HG03575 (cell line): ENCODE measurements at regions not wholly inside any gene's neighbourhood (a gene's known extent, or its start where the extent isn't known, plus 50 kb on each side); places are given as distances from the start of the nearest gene placed in this dataset.

Source experiments
- ATAC-seq: cut with Tn5 transposase; IDR thresholded peaks from one replicate; pipeline ENCODE4 v1.9.1; 2021; ENCODE audit not compliant: unreplicated experiment, insufficient number of reproducible peaks, low FRiP score; ENCODE audit errors: extremely low read depth

DNA sequence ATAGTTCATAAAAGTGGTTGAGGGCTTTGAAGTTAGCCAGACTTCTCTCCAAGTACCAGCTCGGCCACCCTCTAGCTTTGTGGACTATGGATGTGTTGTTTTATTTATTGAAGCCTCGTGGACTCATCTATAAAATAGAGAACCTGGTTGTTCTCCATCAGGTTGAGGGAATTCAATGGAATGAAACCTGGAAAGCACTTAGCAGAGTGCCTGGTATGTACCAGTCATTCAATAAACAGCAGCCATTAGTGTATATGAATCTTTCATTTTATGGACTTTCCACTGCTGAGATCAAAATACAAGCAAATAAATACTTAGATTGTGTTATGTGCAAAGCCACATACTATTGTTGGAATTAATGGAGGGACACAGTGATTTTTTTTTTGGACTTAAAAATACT lies 206.8 kb downstream of the SOX4 start:
- ATAC-seq, result no peak

DNA sequence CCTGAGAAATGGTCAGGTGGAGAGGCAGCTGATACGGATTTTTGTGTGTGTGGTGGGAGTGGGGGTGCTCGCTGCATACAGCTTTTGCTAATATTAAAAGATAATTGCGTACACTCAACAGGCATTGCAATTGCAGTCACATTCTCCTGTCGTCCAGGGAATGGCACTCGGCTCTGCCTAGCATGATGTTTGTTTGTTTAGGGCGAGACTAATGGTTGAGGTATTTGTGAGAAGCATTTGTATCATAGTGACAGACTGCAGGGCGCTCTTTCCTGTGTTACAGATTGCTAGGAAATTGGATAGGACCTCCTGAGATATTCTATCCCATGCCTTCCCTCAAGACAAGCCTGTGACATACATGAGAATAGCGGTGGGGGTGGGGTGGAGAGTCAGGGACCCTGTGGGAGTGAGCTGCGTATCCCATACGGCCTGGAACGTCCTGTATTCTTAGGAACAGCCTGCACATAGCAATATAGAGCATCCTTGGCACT lies 207.4 kb downstream of the SOX4 start:
- no peak for ATAC-seq

DNA sequence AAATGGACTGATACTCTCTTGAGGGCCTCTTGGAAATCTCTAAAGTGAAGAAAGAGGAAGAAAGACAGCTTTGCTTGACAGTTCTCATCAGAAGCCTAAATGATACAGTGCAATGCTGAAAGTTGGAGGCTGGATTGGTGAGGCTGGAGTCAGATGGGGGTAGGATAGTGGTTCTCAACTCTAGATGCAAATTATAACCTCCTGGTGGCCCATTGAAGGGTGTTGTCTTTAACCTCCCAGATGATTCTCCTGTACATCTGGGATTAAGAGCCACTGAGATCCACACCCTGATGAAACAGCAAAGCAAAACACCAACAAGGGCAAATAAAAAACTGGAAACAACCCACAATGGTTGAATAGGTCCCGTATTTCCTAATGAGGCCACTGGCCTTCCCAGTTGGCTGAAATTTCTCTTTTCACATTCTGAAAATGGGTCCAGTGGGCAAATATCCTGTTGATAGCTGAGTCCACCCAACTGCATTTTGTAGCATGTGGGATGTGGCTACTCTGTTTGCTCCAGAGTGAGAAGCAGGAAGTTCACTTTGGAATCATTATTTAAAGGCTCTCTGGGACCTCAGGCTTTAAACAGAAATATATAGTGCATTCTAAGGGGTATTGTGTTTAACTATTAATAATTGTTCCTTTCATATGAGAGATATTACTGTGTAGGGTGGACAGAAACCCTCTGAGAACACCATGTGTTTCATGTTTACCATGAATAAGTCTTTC lies 208.1 kb downstream of the SOX4 start:
- ATAC-seq, result no peak

GRCh38 chr6:21802175-21802822 lies 208.7 kb downstream of the SOX4 start:
- ATAC-seq, result no peak

DNA sequence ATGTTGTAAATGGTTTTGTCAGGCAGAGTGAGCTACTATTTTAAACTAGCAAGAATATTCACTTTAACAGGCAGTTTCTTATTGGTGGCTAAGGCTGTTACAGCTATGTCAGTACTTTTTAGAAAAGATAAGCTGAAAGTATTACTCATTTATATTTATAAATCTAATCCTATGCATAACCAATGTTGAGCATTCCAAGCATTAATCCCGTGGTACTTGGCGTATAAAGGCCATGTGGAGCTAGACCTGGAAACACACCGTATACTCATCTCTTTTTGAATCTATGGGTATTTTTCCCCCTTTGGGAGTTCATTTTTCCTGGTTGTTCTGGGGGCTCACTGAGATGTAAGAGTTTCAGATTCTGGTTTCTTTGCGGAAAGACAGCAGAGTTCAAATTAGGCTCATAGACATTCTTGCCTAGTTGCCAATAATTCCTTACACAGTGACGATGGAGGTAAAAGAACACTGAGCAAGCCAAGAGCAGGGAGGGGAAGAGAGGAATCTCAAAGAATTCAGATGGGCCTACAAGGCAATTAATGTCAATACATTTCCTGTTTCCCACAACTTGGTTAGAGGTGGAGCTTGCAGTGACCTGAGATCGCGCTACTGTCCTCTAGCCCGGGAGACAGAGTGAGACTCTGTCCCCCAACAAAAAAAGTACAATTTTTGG lies 211.5 kb downstream of the SOX4 start:
- no peak for ATAC-seq

DNA sequence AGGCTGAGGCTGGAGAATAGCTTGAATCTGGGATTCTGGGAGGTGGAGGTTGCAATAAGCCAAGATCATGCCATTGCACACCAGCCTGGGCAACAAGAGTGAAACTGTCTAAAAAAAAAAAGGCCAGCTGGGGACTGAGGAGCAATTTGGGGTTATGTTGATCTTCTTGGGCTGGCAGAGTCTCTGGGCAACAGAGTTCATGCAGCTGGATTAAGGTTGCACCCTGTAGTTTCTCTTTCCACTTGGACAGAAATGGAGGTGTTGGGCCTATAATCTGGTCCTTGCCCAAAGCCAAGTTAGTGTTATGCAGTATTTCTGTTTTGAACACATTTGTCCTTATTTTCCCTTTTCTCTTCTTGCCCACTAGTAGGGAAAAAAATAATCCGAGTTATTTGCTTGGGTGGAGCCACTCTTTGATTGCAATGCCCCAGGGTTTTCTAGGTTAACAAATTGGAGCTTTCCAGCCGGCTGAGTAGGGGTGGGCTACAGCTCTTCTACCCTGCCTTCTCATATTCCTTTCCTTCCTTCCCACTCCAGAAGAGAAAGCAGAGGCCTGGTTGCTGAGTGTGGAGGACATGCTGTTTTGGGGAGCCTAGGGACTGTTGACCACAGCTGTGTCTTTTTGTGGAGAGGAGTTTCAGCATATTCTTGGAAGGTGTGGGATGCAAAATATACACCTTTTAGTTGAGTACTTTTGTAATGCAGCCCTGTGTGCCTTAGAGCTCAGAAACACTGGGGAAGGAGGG lies 213.9 kb downstream of the SOX4 start:
- no peak for ATAC-seq

GRCh38 chr6:21808045-21808470 lies 214.5 kb downstream of the SOX4 start:
- no peak for ATAC-seq

DNA sequence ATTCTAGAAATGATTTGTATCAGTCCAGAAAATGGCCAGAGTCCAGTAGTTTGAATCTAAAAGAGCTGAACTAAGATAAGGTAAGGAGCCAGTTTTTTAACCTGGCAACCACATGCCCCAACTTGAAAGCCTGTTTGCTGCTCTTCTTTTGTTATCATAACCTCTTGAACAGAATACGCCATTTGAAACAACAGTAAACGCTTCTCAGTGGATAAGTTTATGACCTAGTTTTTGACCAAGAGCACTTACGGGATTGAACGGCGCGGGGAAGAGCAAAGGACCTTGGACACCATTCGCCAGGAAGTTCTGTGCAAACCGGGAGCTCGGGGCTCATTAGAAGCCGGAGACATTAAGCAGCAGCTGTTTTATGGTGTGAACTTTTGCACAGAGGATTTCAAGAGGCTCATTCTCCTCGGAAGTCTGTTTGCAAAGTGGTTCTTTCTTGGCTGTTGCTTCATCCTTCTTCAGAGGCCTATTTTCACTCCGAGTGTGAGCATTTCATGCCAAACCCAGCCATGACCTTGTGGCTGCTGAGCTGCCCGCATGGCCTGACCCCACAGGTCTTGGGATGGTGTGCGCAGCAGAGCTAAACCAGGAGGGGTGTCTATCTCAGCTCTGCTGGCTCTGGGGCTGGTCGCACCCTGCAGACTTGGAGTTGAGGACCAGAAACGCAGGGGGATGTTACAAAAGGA lies 215.1 kb downstream of the SOX4 start:
- no peak for ATAC-seq

GRCh38 chr6:21811484-21811883 lies 217.9 kb downstream of the SOX4 start:
- ATAC-seq, result no peak

DNA sequence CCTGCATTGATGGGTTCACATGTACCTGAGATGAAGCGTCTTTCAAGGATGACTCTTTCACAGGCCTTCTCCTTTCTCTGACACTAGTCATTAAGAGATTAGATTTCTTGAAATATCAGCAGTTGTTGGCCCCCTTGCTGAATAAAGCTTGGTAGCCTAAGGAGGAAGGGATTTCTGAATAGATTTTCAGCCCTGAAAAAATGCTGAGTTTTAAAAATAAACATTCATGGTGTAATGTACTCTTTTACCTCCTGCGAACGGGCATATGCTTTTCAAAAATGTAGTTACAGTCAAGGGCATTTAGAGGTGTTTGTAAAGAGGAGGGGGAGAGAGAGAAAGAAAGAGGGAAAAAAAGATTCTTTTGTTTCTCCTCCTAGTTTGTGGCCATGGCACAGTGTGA lies 222.7 kb downstream of the SOX4 start:
- ATAC-seq, result no peak

GRCh38 chr6:21820442-21820841 lies 226.9 kb downstream of the SOX4 start:
- ATAC-seq, result no peak

- no peak for ATAC-seq
Observed at GRCh38 chr6:21823371-21823770, 229.8 kb downstream of the SOX4 start.

DNA sequence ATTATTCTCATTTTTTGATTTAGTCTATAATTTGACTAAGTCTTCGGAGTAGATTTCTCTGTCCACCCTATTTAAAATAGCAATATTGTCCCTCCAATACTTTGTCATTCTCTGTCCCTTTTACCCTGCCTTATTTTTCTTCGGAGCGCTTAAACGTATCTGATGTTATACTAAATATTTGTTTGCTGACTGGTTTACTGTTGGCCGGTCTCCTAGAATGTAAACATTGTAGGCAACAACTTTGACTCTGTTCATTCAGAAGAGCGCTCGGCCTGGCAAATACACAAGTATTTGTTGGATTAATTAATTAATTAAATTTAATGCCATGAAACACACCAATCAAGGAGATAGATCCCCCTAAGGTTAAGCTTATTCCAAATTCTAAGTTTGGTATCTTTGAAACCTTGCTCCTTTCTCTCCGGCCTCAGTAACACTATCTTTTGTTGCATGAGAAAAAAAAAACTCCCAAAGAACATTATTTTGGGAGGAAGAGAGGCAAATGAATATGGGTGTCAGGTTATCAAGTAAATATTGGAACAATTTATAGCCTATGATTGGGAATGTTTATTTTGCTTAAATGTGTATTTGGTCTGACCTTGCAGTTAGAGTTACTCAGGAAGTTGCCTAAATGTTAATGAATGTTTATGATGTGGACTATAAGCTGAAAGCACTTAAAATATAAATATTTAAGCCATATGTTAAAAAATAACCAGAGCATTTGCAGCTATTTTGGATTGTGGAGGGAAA lies 231.1 kb downstream of the SOX4 start:
- ATAC-seq, result no peak

DNA sequence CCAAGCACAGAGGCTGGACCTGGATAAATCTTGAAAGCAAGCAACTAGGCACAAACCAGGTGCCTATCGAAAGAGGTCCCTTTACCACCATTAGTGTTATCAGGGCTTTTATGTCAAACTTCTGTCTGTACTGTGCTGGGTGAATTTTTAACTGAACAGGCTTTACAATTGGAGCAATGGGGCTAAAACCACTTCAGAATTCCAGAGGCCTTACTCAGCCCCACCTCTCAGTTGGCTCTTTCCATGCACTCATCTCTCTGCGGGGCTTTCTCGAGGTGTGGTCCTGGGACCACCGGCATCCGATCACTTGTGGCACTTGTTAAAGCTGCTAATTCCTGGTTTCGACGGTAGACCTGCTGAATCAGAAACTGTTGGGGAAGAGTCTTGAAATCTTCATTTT lies 232.5 kb downstream of the SOX4 start:
- no peak for ATAC-seq

DNA sequence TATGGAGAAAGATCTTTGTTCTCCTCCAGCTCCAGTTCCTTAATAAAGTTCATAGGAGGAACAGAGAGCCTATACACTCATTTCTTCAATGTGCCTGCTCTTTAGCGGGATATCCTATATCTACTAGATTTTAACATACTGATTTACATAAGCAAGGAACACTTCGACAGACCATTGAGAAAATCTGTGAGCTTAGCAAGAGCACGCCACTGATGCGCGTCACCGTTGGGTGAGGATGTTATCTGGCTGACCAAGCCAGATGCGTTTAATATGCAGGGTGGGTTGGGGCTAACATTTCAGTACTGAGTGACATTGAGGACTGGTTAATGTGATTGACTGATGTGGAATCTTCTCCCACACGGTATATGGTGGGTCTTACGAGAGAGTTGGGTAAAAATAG lies 233.4 kb downstream of the SOX4 start:
- ATAC-seq, result no peak

GRCh38 chr6:21827425-21828202 lies 234.1 kb downstream of the SOX4 start:
- ATAC-seq, result no peak

GRCh38 chr6:21828704-21829103 lies 235.2 kb downstream of the SOX4 start:
- no peak for ATAC-seq

GRCh38 chr6:21829126-21829525 lies 235.6 kb downstream of the SOX4 start:
- ATAC-seq, result no peak
